HL-60 (cell line): ENCODE measurements at regions not wholly inside any gene's neighbourhood (a gene's known extent, or its start where the extent isn't known, plus 50 kb on each side); places are given as distances from the start of the nearest gene placed in this dataset.

Experiments
- DNase-seq, 2 experiments: peaks; one replicate each; pipeline ENCODE4 v3.0.0-alpha.2; 2010 to 2020; ENCODE audit warnings: low read depth in 1 of 2, low spot score in 1 of 2
- H3K27ac ChIP-seq: fragments of 250-450 bp; sonication (Bioruptor Pico); replicated peaks from 2 replicates; pipeline ENCODE4 v1.5.1; 2020; ENCODE audit warnings: mild to moderate bottlenecking, moderate library complexity
- H3K27me3 ChIP-seq: fragments of 250-450 bp; sonication (Bioruptor Pico); 2 replicates; pipeline ENCODE4 v1.5.1; 2021; ENCODE audit warnings: mild to moderate bottlenecking, moderate library complexity; ENCODE audit not compliant: insufficient read depth, poor library complexity, severe bottlenecking
- H3K4me3 ChIP-seq: replicated peaks from 2 replicates; pipeline ENCODE4 v1.5.1; 2011; ENCODE audit warnings: mild to moderate bottlenecking, control low read depth, low read length; ENCODE audit not compliant: insufficient read depth
- GABPA ChIP-seq: IDR thresholded peaks from 2 replicates; pipeline ENCODE4 v1.6.1; 2012; ENCODE audit warnings: low read depth
- POLR2AphosphoS5 ChIP-seq: IDR thresholded peaks from 2 replicates; pipeline ENCODE4 v1.6.1; 2012; ENCODE audit warnings: low read depth
- REST ChIP-seq: IDR thresholded peaks from 2 replicates; pipeline ENCODE4 v1.6.1; 2012; ENCODE audit warnings: low read depth; ENCODE audit not compliant: insufficient replicate concordance
- SPI1 ChIP-seq: IDR thresholded peaks from 2 replicates; pipeline ENCODE4 v1.6.1; 2012; ENCODE audit warnings: low read depth, mild to moderate bottlenecking, borderline replicate concordance
- TF ChIP-seq, protein P1 (sequence below): IDR thresholded peaks from one replicate; pipeline ENCODE4 v1.5.1; 2011; ENCODE audit warnings: low read length, control low read depth, inconsistent platforms; ENCODE audit not compliant: insufficient read depth

DNA sequence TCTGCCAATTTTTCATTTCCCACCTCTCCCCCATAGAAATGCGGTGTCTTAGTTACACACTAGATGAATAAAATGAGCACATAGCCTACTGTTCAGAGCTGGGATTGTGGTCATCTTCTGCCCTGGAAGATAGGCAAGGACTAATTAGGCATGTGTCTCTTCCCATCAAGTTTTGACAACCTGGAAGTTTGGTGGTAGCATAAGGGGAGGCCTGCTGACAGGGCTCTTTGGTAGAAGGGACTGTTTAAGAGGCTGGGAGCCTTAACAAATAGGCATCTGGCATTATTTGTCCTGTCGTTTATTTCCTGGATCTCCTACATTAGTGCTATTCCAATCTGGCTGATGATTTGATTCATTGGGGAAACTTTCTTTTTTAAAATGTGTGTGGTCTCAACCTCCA, 512.3 kb downstream of the ZNF385D start:
- no peak for DNase-seq
- TF ChIP-seq REST, result no peak
- Histone ChIP-seq H3K27me3 (no peaks in the 10 kb centered on the region), H3K27ac (no peak overlapping the region), H3K4me3 (no peak overlapping the region)

DNA sequence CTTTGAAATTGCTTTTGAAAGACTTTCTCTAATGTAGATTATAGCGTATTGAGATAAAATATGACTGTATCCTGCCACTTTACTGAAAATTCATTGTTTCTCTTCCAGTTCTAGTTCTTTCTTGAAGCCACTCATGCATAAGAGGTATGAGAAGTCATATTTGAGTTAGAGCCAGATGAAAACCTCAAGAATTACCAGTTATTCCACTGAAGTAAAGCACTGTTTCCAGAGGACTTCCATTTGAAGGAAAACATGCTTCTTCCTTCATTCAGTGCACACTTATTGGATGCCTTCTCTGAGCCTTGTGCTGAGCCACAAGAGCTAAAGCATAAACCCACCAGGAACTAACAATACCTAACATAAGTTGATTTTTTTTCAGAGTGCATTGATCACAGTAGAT, 513.4 kb downstream of the ZNF385D start:
- no peaks in the 10 kb centered on the region for H3K27me3 ChIP-seq
- no peak for DNase-seq
- no peak overlapping the region for H3K27ac ChIP-seq
- no peak overlapping the region for H3K4me3 ChIP-seq
- TF ChIP-seq, protein P1, sequence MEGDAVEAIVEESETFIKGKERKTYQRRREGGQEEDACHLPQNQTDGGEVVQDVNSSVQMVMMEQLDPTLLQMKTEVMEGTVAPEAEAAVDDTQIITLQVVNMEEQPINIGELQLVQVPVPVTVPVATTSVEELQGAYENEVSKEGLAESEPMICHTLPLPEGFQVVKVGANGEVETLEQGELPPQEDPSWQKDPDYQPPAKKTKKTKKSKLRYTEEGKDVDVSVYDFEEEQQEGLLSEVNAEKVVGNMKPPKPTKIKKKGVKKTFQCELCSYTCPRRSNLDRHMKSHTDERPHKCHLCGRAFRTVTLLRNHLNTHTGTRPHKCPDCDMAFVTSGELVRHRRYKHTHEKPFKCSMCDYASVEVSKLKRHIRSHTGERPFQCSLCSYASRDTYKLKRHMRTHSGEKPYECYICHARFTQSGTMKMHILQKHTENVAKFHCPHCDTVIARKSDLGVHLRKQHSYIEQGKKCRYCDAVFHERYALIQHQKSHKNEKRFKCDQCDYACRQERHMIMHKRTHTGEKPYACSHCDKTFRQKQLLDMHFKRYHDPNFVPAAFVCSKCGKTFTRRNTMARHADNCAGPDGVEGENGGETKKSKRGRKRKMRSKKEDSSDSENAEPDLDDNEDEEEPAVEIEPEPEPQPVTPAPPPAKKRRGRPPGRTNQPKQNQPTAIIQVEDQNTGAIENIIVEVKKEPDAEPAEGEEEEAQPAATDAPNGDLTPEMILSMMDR, result no peak
- TF ChIP-seq POLR2AphosphoS5, result no peak
- TF ChIP-seq REST, result no peak
- no peak for TF ChIP-seq SPI1
- TF ChIP-seq GABPA, result no peak

GRCh38 chr3:21235491-21235890, 515.5 kb downstream of the ZNF385D start:
- no peak overlapping the region for H3K4me3 ChIP-seq
- no peak overlapping the region for H3K27ac ChIP-seq
- TF ChIP-seq POLR2AphosphoS5, result no peak
- TF ChIP-seq SPI1, result no peak
- TF ChIP-seq REST, result no peak
- TF ChIP-seq, protein P1, result no peak
- TF ChIP-seq GABPA, result no peak
- no peak for DNase-seq
- H3K27me3 ChIP-seq, result no peaks in the 10 kb centered on the region

DNA sequence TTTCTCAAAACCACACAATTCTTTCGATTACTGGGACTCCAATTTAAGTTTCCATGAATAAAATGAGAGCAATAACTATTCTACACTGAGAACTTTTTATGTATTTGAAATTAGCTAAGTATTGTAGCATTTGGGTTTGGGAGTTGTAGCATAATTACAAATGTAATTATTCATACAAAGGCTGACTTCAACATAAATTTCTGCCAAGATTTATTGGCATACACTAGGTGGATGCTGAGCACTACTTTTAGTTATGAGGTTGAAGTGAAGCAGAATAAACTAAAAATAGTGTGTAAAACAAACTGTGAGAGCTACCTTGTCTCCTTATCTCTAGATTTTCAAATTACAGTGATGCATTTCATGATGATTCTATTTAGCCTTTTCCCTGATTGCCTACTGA, 516.1 kb downstream of the ZNF385D start:
- no peak overlapping the region for H3K27ac ChIP-seq
- no peak overlapping the region for H3K4me3 ChIP-seq
- no peak for DNase-seq
- TF ChIP-seq REST (no peak), SPI1 (no peak), GABPA (no peak), POLR2AphosphoS5 (no peak)
- TF ChIP-seq, protein P1, result no peak
- no peaks in the 10 kb centered on the region for H3K27me3 ChIP-seq
